Muscle layer of colon (tissue), 2 donors: ENCODE measurements at regions not wholly inside any gene's neighbourhood (a gene's known extent, or its start where the extent isn't known, plus 50 kb on each side); places are given as distances from the start of the nearest gene placed in this dataset.

Source experiments
- H3K27ac ChIP-seq: one replicate; pipeline ENCODE4 v1.7.0; 2013; ENCODE audit warnings: low read depth, mild to moderate bottlenecking, low read length, moderate library complexity
- H3K27me3 ChIP-seq, 2 donors: one replicate each; pipeline ENCODE4 v1.7.0; 2013; ENCODE audit warnings: low read length in 2 of 2, mild to moderate bottlenecking in 2 of 2; ENCODE audit not compliant: insufficient read depth in 2 of 2, control insufficient read depth in 1 of 2
- H3K36me3 ChIP-seq: one replicate; pipeline ENCODE4 v1.7.0; 2013; ENCODE audit warnings: mild to moderate bottlenecking, low read length; ENCODE audit not compliant: insufficient read depth
- H3K4me1 ChIP-seq: one replicate; pipeline ENCODE4 v1.7.0; 2013; ENCODE audit warnings: mild to moderate bottlenecking, low read length; ENCODE audit not compliant: insufficient read depth
- H3K4me3 ChIP-seq, 2 donors: one replicate each; pipeline ENCODE4 v1.7.0; 2013; ENCODE audit warnings: low read length in 2 of 2, low read depth in 1 of 2, mild to moderate bottlenecking in 1 of 2, moderate library complexity in 1 of 2
- H3K9ac ChIP-seq: one replicate; pipeline ENCODE4 v1.7.0; 2013; ENCODE audit warnings: low read length
- H3K9me3 ChIP-seq: one replicate; pipeline ENCODE4 v1.7.0; 2013; ENCODE audit warnings: mild to moderate bottlenecking, low read length
- donor health status: abdominal sarcoma.
- donor health status: Adenocarcinoma of cecum.

GRCh38 chr5:166746506-166746905, 1544.9 kb upstream of the WWC1 start:
- no peak overlapping the region for H3K4me3 ChIP-seq
- H3K27ac ChIP-seq = no peak overlapping the region
- no peaks in the 10 kb centered on the region for H3K36me3 ChIP-seq
- no peaks in the 10 kb centered on the region for H3K27me3 ChIP-seq
- H3K9me3 ChIP-seq = no peaks in the 10 kb centered on the region
- H3K4me1 ChIP-seq = no peaks in the 10 kb centered on the region
- H3K9ac ChIP-seq = no peak overlapping the region

- H3K27ac ChIP-seq = no peak overlapping the region
- no peak overlapping the region for H3K4me3 ChIP-seq
- H3K27me3 ChIP-seq = no peaks in the 10 kb centered on the region
- no peaks in the 10 kb centered on the region for H3K4me1 ChIP-seq
- H3K36me3 ChIP-seq = no peaks in the 10 kb centered on the region
- H3K9ac ChIP-seq = no peak overlapping the region
- H3K9me3 ChIP-seq = no peaks in the 10 kb centered on the region
These were observed 1541.1 kb upstream of the WWC1 start for GRCh38 chr5:166750376-166750775.

- H3K4me3 ChIP-seq = no peak overlapping the region
- H3K4me1 ChIP-seq = no peaks in the 10 kb centered on the region
- H3K9ac ChIP-seq = no peak overlapping the region
- H3K36me3 ChIP-seq = no peaks in the 10 kb centered on the region
- no peak overlapping the region for H3K27ac ChIP-seq
- H3K9me3 ChIP-seq = no peaks in the 10 kb centered on the region
- no peaks in the 10 kb centered on the region for H3K27me3 ChIP-seq
These were observed 1533.3 kb upstream of the WWC1 start for GRCh38 chr5:166758151-166758550.

GRCh38 chr5:166767858-166768257, 1523.6 kb upstream of the WWC1 start:
- Histone ChIP-seq H3K27ac (no peak overlapping the region), H3K27me3 (no peaks in the 10 kb centered on the region), H3K9me3 (no peaks in the 10 kb centered on the region), H3K36me3 (no peaks in the 10 kb centered on the region), H3K4me1 (no peaks in the 10 kb centered on the region), H3K4me3 (no peak overlapping the region), H3K9ac (no peak overlapping the region)

GRCh38 chr5:166768536-166768935, 1522.9 kb upstream of the WWC1 start:
- Histone ChIP-seq H3K9ac (no peak overlapping the region), H3K4me1 (no peaks in the 10 kb centered on the region), H3K27me3 (no peaks in the 10 kb centered on the region), H3K36me3 (no peaks in the 10 kb centered on the region), H3K4me3 (no peak overlapping the region), H3K9me3 (no peaks in the 10 kb centered on the region), H3K27ac (no peak overlapping the region)

- Histone ChIP-seq H3K4me3 (no peak overlapping the region), H3K9me3 (no peaks in the 10 kb centered on the region), H3K4me1 (no peaks in the 10 kb centered on the region), H3K36me3 (no peaks in the 10 kb centered on the region), H3K27ac (no peak overlapping the region), H3K9ac (no peak overlapping the region), H3K27me3 (no peaks in the 10 kb centered on the region)
These were observed 1518.7 kb upstream of the WWC1 start for GRCh38 chr5:166772770-166773169.

- no peaks in the 10 kb centered on the region for H3K27me3 ChIP-seq
- H3K9ac ChIP-seq = no peak overlapping the region
- H3K4me3 ChIP-seq = no peak overlapping the region
- no peaks in the 10 kb centered on the region for H3K36me3 ChIP-seq
- H3K9me3 ChIP-seq = no peaks in the 10 kb centered on the region
- H3K27ac ChIP-seq = no peak overlapping the region
- no peaks in the 10 kb centered on the region for H3K4me1 ChIP-seq
These were observed 1509.7 kb upstream of the WWC1 start for GRCh38 chr5:166781737-166782136.

GRCh38 chr5:166784545-166785078, 1506.8 kb upstream of the WWC1 start:
- Histone ChIP-seq H3K9me3 (no peaks in the 10 kb centered on the region), H3K4me1 (no peaks in the 10 kb centered on the region), H3K27me3 (no peaks in the 10 kb centered on the region), H3K4me3 (no peak overlapping the region), H3K27ac (no peak overlapping the region), H3K9ac (no peak overlapping the region), H3K36me3 (no peaks in the 10 kb centered on the region)

GRCh38 chr5:166786178-166786577, 1505.3 kb upstream of the WWC1 start:
- no peak overlapping the region for H3K27ac ChIP-seq
- no peaks in the 10 kb centered on the region for H3K9me3 ChIP-seq
- H3K4me3 ChIP-seq = no peak overlapping the region
- no peak overlapping the region for H3K9ac ChIP-seq
- H3K27me3 ChIP-seq = no peaks in the 10 kb centered on the region
- no peaks in the 10 kb centered on the region for H3K4me1 ChIP-seq
- H3K36me3 ChIP-seq = no peaks in the 10 kb centered on the region

- no peaks in the 10 kb centered on the region for H3K36me3 ChIP-seq
These were observed 1504.6 kb upstream of the WWC1 start for GRCh38 chr5:166786889-166787288.

GRCh38 chr5:166788050-166788449, 1503.4 kb upstream of the WWC1 start:
- H3K9ac ChIP-seq = no peak overlapping the region

More at GRCh38 chr5:166786889-166787288, 1504.6 kb upstream of the WWC1 start:
- Histone ChIP-seq H3K27me3 (no peaks in the 10 kb centered on the region), H3K9me3 (no peaks in the 10 kb centered on the region), H3K4me3 (no peak overlapping the region), H3K4me1 (no peaks in the 10 kb centered on the region), H3K27ac (no peak overlapping the region), H3K9ac (no peak overlapping the region)

GRCh38 chr5:166795756-166796155, 1495.7 kb upstream of the WWC1 start:
- Histone ChIP-seq H3K9ac (no peak overlapping the region), H3K4me3 (no peak overlapping the region), H3K27me3 (no peaks in the 10 kb centered on the region), H3K27ac (no peak overlapping the region), H3K9me3 (no peaks in the 10 kb centered on the region), H3K36me3 (no peaks in the 10 kb centered on the region), H3K4me1 (no peaks in the 10 kb centered on the region)

More at GRCh38 chr5:166788050-166788449, 1503.4 kb upstream of the WWC1 start:
- Histone ChIP-seq H3K4me1 (no peaks in the 10 kb centered on the region), H3K27me3 (no peaks in the 10 kb centered on the region), H3K36me3 (no peaks in the 10 kb centered on the region), H3K4me3 (no peak overlapping the region), H3K9me3 (no peaks in the 10 kb centered on the region), H3K27ac (no peak overlapping the region)
